GM23338 (cell line): ENCODE measurements at regions not wholly inside any gene's neighbourhood (a gene's known extent, or its start where the extent isn't known, plus 50 kb on each side); places are given as distances from the start of the nearest gene placed in this dataset.

Source experiments
- ATAC-seq: fragments of 200-7000 bp; cut with Tn5 transposase; 3 replicates; pipeline ENCODE4 v1.9.1; 2020
- DNase-seq: peaks from one replicate; pipeline ENCODE4 v3.0.0-alpha.2; 2015; ENCODE audit warnings: low spot score
- H2AFZ ChIP-seq: fragments of 200-600 bp; sonication (generic); 2 replicates; pipeline ENCODE4 v1.8.0; 2016; ENCODE audit warnings: antibody characterized with exemption, mild to moderate bottlenecking, moderate library complexity
- H3F3A ChIP-seq: fragments of 200-600 bp; sonication (generic); replicated peaks from 2 replicates; pipeline ENCODE4 v1.8.0; 2017; ENCODE audit warnings: antibody characterized with exemption, mixed run types, low read depth
- H3K27ac ChIP-seq: fragments of 200-600 bp; sonication (generic); 2 replicates; pipeline ENCODE4 v1.6.1; 2016; ENCODE audit warnings: low read depth
- H3K27me3 ChIP-seq: fragments of 200-600 bp; sonication (generic); 2 replicates; pipeline ENCODE4 v1.8.0; 2016; ENCODE audit warnings: mild to moderate bottlenecking, mixed run types, moderate library complexity; ENCODE audit not compliant: insufficient read depth
- H3K36me3 ChIP-seq: fragments of 200-600 bp; sonication (generic); 2 replicates; pipeline ENCODE4 v1.8.0; 2016; ENCODE audit warnings: mild to moderate bottlenecking; ENCODE audit not compliant: insufficient read depth
- H3K4me1 ChIP-seq: fragments of 200-600 bp; sonication (generic); 2 replicates; pipeline ENCODE4 v1.8.0; 2016; ENCODE audit warnings: mild to moderate bottlenecking, moderate library complexity; ENCODE audit not compliant: insufficient read depth
- H3K4me2 ChIP-seq: fragments of 200-600 bp; sonication (generic); 2 replicates; pipeline ENCODE4 v1.7.1; 2017; ENCODE audit warnings: mixed run types
- H3K4me3 ChIP-seq: fragments of 200-600 bp; sonication (generic); 2 replicates; pipeline ENCODE4 v1.6.1; 2016; ENCODE audit warnings: mixed run types
- H3K79me2 ChIP-seq: fragments of 200-600 bp; sonication (generic); replicated peaks from 2 replicates; pipeline ENCODE4 v1.8.0; 2017; ENCODE audit warnings: mild to moderate bottlenecking; ENCODE audit not compliant: insufficient read depth
- H3K9me2 ChIP-seq: fragments of 200-600 bp; sonication (generic); 2 replicates; pipeline ENCODE4 v1.8.0; 2017; ENCODE audit not compliant: insufficient read depth
- H4K20me1 ChIP-seq: fragments of 200-600 bp; sonication (generic); replicated peaks from 2 replicates; pipeline ENCODE4 v1.8.0; 2017; ENCODE audit warnings: mild to moderate bottlenecking; ENCODE audit not compliant: insufficient read depth
- H3K27ac Mint-ChIP-seq: 2 replicates; pipeline ENCODE4 v1.8.0; 2020; ENCODE audit warnings: inconsistent platforms, mild to moderate bottlenecking, moderate library complexity, mixed read lengths
- H3K27me3 Mint-ChIP-seq: 3 replicates; pipeline ENCODE4 v1.8.0; 2022; ENCODE audit warnings: low read depth, mild to moderate bottlenecking, moderate library complexity, mixed read lengths, inconsistent platforms; ENCODE audit not compliant: insufficient read depth, poor library complexity
- H3K36me3 Mint-ChIP-seq: 3 replicates; pipeline ENCODE4 v1.8.0; 2021; ENCODE audit warnings: low read depth, mild to moderate bottlenecking, inconsistent platforms, moderate library complexity, mixed read lengths
- H3K4me1 Mint-ChIP-seq: 3 replicates; pipeline ENCODE4 v1.8.0; 2020; ENCODE audit warnings: mild to moderate bottlenecking, inconsistent platforms, mixed read lengths
- H3K4me3 Mint-ChIP-seq: 3 replicates; pipeline ENCODE4 v1.8.0; 2021; ENCODE audit warnings: moderate library complexity, mild to moderate bottlenecking, inconsistent platforms, mixed read lengths
- H3K9me3 Mint-ChIP-seq: 3 replicates; pipeline ENCODE4 v1.8.0; 2020; ENCODE audit warnings: moderate library complexity, mild to moderate bottlenecking, inconsistent platforms, mixed read lengths
- CREB1 ChIP-seq: fragments of 250-450 bp; sonication (Bioruptor Pico); IDR thresholded peaks from 2 replicates; pipeline ENCODE4 v1.5.0; 2020; ENCODE audit warnings: low read depth, mild to moderate bottlenecking, moderate library complexity
- CTCF ChIP-seq, 2 experiments: fragments of 200-600 bp in 1 of 2; sonication (generic) in 1 of 2; conservative IDR thresholded peaks; 2 replicates each; pipeline versions ENCODE4 v1.5.1 to v1.6.1; 2016 to 2017; ENCODE audit warnings: antibody characterized with exemption in 2 of 2, low read depth in 2 of 2, mild to moderate bottlenecking in 2 of 2, moderate library complexity in 1 of 2
- EZH2 ChIP-seq: fragments of 200-600 bp; sonication (generic); IDR thresholded peaks from one replicate; pipeline ENCODE4 v1.8.0; 2017; ENCODE audit warnings: antibody characterized with exemption, mild to moderate bottlenecking, low read depth; ENCODE audit not compliant: unreplicated experiment
- EZH2phosphoT487 ChIP-seq: fragments of 200-600 bp; sonication (generic); IDR thresholded peaks from one replicate; pipeline ENCODE4 v1.8.1; 2018; ENCODE audit warnings: antibody characterized with exemption; ENCODE audit not compliant: unreplicated experiment
- POLR2AphosphoS5 ChIP-seq: IDR thresholded peaks from 2 replicates; pipeline ENCODE4 v1.6.1; 2016; ENCODE audit warnings: antibody characterized with exemption, low read depth
- ZNF462 ChIP-seq: fragments of 250-450 bp; sonication (Bioruptor Pico); IDR thresholded peaks from 2 replicates; pipeline ENCODE4 v1.5.0; 2020; ENCODE audit warnings: mild to moderate bottlenecking, moderate library complexity

- DNase-seq: no peak
- H3F3A ChIP-seq: no peaks in the 10 kb centered on the region
- no peak overlapping the region for H3K27ac ChIP-seq
- no peak overlapping the region for H3K4me2 ChIP-seq
- Mint-ChIP-seq H3K27me3 (no peaks in the 10 kb centered on the region), H3K4me3 (no peak overlapping the region), H3K36me3 (no peaks in the 10 kb centered on the region; the same call in 1 of the 3 replicates), H3K27ac (no peak overlapping the region), H3K9me3 (peaks cover 21% of the 10 kb centered on the region; the same call in 2 of the 3 replicates), H3K4me1 (no peaks in the 10 kb centered on the region)
- H2AFZ ChIP-seq: no peak overlapping the region
- no peaks in the 10 kb centered on the region for H3K4me1 ChIP-seq
- no peaks in the 10 kb centered on the region for H4K20me1 ChIP-seq
- H3K36me3 ChIP-seq: no peaks in the 10 kb centered on the region
- ATAC-seq: no peak
- H3K27me3 ChIP-seq: no peaks in the 10 kb centered on the region
- no peaks in the 10 kb centered on the region for H3K79me2 ChIP-seq
- H3K4me3 ChIP-seq: no peak overlapping the region
- no peak for TF ChIP-seq CREB1 (CRISPR knock-in tag)
- no peak for TF ChIP-seq CTCF (conservative IDR thresholded peaks at IDR 0.05; ENCODE audit: low read depth in 2 of 2)
- no peak for TF ChIP-seq EZH2
- TF ChIP-seq EZH2phosphoT487: no peak
- TF ChIP-seq POLR2AphosphoS5: no peak
- TF ChIP-seq ZNF462 (CRISPR knock-in tag): no peak
- H3K9me2 ChIP-seq: peaks cover 21% of the 10 kb centered on the region
These were observed 216.1 kb downstream of the TRIM36 start for GRCh38 chr5:114953565-114953964.
